GM23248 (cell line): ENCODE measurements at regions not wholly inside any gene's neighbourhood (a gene's known extent, or its start where the extent isn't known, plus 50 kb on each side); places are given as distances from the start of the nearest gene placed in this dataset.

Experiments used
- EZH2 ChIP-seq: fragments of 200-600 bp; sonication (generic); IDR thresholded peaks from 2 replicates; pipeline ENCODE4 v1.6.1; 2018; ENCODE audit warnings: antibody characterized with exemption, mild to moderate bottlenecking; ENCODE audit not compliant: insufficient read depth, poor library complexity, severe bottlenecking
- EZH2phosphoT487 ChIP-seq: fragments of 200-600 bp; sonication (generic); IDR thresholded peaks from 2 replicates; pipeline ENCODE4 v1.6.1; 2018; ENCODE audit warnings: antibody characterized with exemption, moderate library complexity, mild to moderate bottlenecking, low read depth; ENCODE audit not compliant: insufficient read depth

- TF ChIP-seq EZH2 (no peak), EZH2phosphoT487 (no peak)
Observed at GRCh38 chr2:136531731-136532130, 233.6 kb upstream of the THSD7B start.
